NB4 (cell line): ENCODE measurements at regions not wholly inside any gene's neighbourhood (a gene's known extent, or its start where the extent isn't known, plus 50 kb on each side); places are given as distances from the start of the nearest gene placed in this dataset.

ENCODE experiments used
- POLR2A ChIP-seq: IDR thresholded peaks from 2 replicates; pipeline ENCODE4 v1.6.1; 2011; ENCODE audit warnings: mild to moderate bottlenecking; ENCODE audit not compliant: insufficient read length; ENCODE audit errors: extremely low read depth
- TF ChIP-seq, protein P1 (sequence below): IDR thresholded peaks from one replicate; pipeline ENCODE4 v1.5.1; 2012; ENCODE audit warnings: low read depth, low read length

GRCh38 chr2:176546550-176546949, 277.3 kb downstream of the MTX2 start:
- no peak for TF ChIP-seq POLR2A
- TF ChIP-seq, protein P1, sequence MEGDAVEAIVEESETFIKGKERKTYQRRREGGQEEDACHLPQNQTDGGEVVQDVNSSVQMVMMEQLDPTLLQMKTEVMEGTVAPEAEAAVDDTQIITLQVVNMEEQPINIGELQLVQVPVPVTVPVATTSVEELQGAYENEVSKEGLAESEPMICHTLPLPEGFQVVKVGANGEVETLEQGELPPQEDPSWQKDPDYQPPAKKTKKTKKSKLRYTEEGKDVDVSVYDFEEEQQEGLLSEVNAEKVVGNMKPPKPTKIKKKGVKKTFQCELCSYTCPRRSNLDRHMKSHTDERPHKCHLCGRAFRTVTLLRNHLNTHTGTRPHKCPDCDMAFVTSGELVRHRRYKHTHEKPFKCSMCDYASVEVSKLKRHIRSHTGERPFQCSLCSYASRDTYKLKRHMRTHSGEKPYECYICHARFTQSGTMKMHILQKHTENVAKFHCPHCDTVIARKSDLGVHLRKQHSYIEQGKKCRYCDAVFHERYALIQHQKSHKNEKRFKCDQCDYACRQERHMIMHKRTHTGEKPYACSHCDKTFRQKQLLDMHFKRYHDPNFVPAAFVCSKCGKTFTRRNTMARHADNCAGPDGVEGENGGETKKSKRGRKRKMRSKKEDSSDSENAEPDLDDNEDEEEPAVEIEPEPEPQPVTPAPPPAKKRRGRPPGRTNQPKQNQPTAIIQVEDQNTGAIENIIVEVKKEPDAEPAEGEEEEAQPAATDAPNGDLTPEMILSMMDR = no peak
